Spleen (tissue), 7 donors: ENCODE measurements at regions not wholly inside any gene's neighbourhood (a gene's known extent, or its start where the extent isn't known, plus 50 kb on each side); places are given as distances from the start of the nearest gene placed in this dataset.

Source experiments
- CTCF ChIP-seq, 11 experiments: fragments of 200-600 bp in 7 of 11; fragments of 450-650 bp in 4 of 11; sonication (generic) in 4 of 11; IDR thresholded peaks in 8 of 11; conservative IDR thresholded peaks in 3 of 11; 1 replicate in 7 of 11; 2 replicates in 4 of 11; pipeline versions ENCODE4 v1.4.0 to v1.8.0; 2016 to 2021; ENCODE audit warnings: antibody characterized with exemption in 11 of 11, inconsistent platforms in 4 of 11, mild to moderate bottlenecking in 1 of 11
- POLR2A ChIP-seq, 3 donors: fragments of 450-650 bp; IDR thresholded peaks; one replicate each; pipeline ENCODE4 v1.5.1; 2017; ENCODE audit warnings: antibody characterized with exemption in 3 of 3, mild to moderate bottlenecking in 1 of 3
- POLR2AphosphoS5 ChIP-seq, 3 donors: sonication (generic); formaldehyde crosslinking; IDR thresholded peaks; one replicate each; pipeline ENCODE4 v1.5.1; 2017; ENCODE audit warnings: antibody characterized with exemption in 3 of 3
- donor health status: DM: no; HTN: no; CAD: no; lungs with moderate emphysema.
- donor health status: DM: no; HTN: no; CAD: no.
- donor health status: DM: no; HTN: no; CAD: no.

DNA sequence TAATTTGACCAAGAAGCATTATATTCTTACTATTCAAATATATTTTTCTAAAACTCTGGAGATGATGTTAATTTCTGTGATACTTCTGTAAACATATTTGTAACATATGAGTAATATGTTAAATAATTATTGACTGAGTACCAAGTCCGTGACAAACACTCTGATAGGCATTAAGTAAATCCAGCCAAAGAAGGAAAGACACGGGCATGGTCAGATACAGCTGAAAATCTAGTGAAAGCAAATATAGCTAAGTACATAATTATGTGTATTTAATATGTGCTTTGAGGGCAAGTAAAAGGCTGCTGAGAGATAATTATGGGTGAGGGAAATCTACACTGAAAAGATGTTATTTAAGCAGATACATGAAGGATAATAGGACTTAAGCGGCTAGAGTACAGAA is 1263.6 kb upstream of the ADGRL3 start:
- no peak for TF ChIP-seq CTCF (IDR thresholded peaks at IDR 0.05 in 8 of 11, conservative IDR thresholded peaks at IDR 0.05 in 3 of 11)
- TF ChIP-seq POLR2A (IDR thresholded peaks at IDR 0.05), result no peak
- no peak for TF ChIP-seq POLR2AphosphoS5 (IDR thresholded peaks at IDR 0.05)
